Trophoblast cell (in vitro differentiated cells and primary cell): ENCODE measurements at regions not wholly inside any gene's neighbourhood (a gene's known extent, or its start where the extent isn't known, plus 50 kb on each side); places are given as distances from the start of the nearest gene placed in this dataset.
"Not testable (repeated sequence)": the region's sequence is repeated elsewhere in the genome, so short reads cannot be mapped to it uniquely, and the experiment has no call there.

Source experiments
- DNase-seq, 2 donors: peaks; one replicate each; pipeline ENCODE4 v3.0.0-alpha.2; 2016
- H2AFZ ChIP-seq: 2 replicates; pipeline ENCODE4 v1.6.1; 2013; ENCODE audit warnings: low read length, moderate library complexity, mild to moderate bottlenecking; ENCODE audit not compliant: insufficient read depth, poor library complexity
- H2AK5ac ChIP-seq: 2 replicates; pipeline ENCODE4 v1.6.1; 2013; ENCODE audit warnings: mild to moderate bottlenecking, low read length
- H2BK120ac ChIP-seq: 2 replicates; pipeline ENCODE4 v1.6.1; 2013; ENCODE audit warnings: low read length, mild to moderate bottlenecking, moderate library complexity; ENCODE audit not compliant: insufficient read depth, poor library complexity
- H2BK12ac ChIP-seq: 2 replicates; pipeline ENCODE4 v1.6.1; 2013; ENCODE audit warnings: mild to moderate bottlenecking, low read length, moderate library complexity
- H2BK5ac ChIP-seq: 2 replicates; pipeline ENCODE4 v1.6.1; 2013; ENCODE audit warnings: low read length, low read depth, moderate library complexity, mild to moderate bottlenecking; ENCODE audit not compliant: poor library complexity
- H3K14ac ChIP-seq: 2 replicates; pipeline ENCODE4 v1.6.1; 2013; ENCODE audit warnings: mild to moderate bottlenecking, low read length
- H3K18ac ChIP-seq: 2 replicates; pipeline ENCODE4 v1.6.1; 2013; ENCODE audit warnings: mild to moderate bottlenecking, low read length
- H3K23ac ChIP-seq: 2 replicates; pipeline ENCODE4 v1.6.1; 2013; ENCODE audit warnings: low read length
- H3K27ac ChIP-seq: 2 replicates; pipeline ENCODE4 v1.5.1; 2013; ENCODE audit warnings: low read depth, mild to moderate bottlenecking, inconsistent platforms, low read length, moderate library complexity
- H3K27me3 ChIP-seq: 2 replicates; pipeline ENCODE4 v1.6.1; 2013; ENCODE audit warnings: inconsistent platforms, mild to moderate bottlenecking, low read length, moderate library complexity; ENCODE audit not compliant: insufficient read depth
- H3K36me3 ChIP-seq, 2 experiments: 1 replicate in 1 of 2; 2 replicates in 1 of 2; pipeline ENCODE4 v1.6.1; 2013; ENCODE audit warnings: low read length in 2 of 2, mild to moderate bottlenecking in 2 of 2, moderate library complexity in 1 of 2; ENCODE audit not compliant: insufficient read depth in 2 of 2, control insufficient read depth in 1 of 2
- H3K4ac ChIP-seq: 2 replicates; pipeline ENCODE4 v1.6.1; 2013; ENCODE audit warnings: low read depth, mild to moderate bottlenecking, low read length, moderate library complexity
- H3K4me1 ChIP-seq, 2 experiments: 1 replicate in 1 of 2; 2 replicates in 1 of 2; pipeline ENCODE4 v1.6.1; 2013; ENCODE audit warnings: low read length in 2 of 2, mild to moderate bottlenecking in 2 of 2, moderate library complexity in 1 of 2; ENCODE audit not compliant: insufficient read depth in 2 of 2, control insufficient read depth in 1 of 2
- H3K4me2 ChIP-seq: 2 replicates; pipeline ENCODE4 v1.6.1; 2013; ENCODE audit warnings: inconsistent platforms, mild to moderate bottlenecking, low read length, moderate library complexity
- H3K4me3 ChIP-seq: 2 replicates; pipeline ENCODE4 v1.5.1; 2013; ENCODE audit warnings: mild to moderate bottlenecking, low read depth, low read length, inconsistent platforms
- H3K79me1 ChIP-seq: one replicate; pipeline ENCODE4 v1.6.1; 2013; ENCODE audit warnings: low read length
- H3K79me2 ChIP-seq: 2 replicates; pipeline ENCODE4 v1.6.1; 2013; ENCODE audit warnings: low read length, mild to moderate bottlenecking; ENCODE audit not compliant: control insufficient read depth, insufficient read depth, poor library complexity
- H3K9ac ChIP-seq: 2 replicates; pipeline ENCODE4 v1.6.1; 2013; ENCODE audit warnings: mild to moderate bottlenecking, low read length
- H3K9me3 ChIP-seq: 2 replicates; pipeline ENCODE4 v1.6.1; 2013; ENCODE audit warnings: low read depth, mild to moderate bottlenecking, control low read depth, inconsistent platforms, low read length; ENCODE audit not compliant: insufficient read depth
- H4K12ac ChIP-seq: 2 replicates; pipeline ENCODE4 v1.6.1; 2013; ENCODE audit warnings: low read depth, mild to moderate bottlenecking, low read length, moderate library complexity
- H4K8ac ChIP-seq: 2 replicates; pipeline ENCODE4 v1.6.1; 2013; ENCODE audit warnings: low read depth, mild to moderate bottlenecking, low read length, moderate library complexity
- H4K91ac ChIP-seq: one replicate; pipeline ENCODE4 v1.6.1; 2013; ENCODE audit warnings: low read depth, mild to moderate bottlenecking, low read length, moderate library complexity
- WGBS: extraction: QIAGEN DNeasy Blood & Tissue Kit; methylation state at CpG from one replicate; pipeline ENCODE4 v1.1.7; 2013; ENCODE audit warnings: missing lambda C conversion rate; ENCODE audit not compliant: insufficient read length, insufficient coverage; ENCODE audit errors: extremely low coverage; 5-methylcytosine and 5-hydroxymethylcytosine counted together

DNA sequence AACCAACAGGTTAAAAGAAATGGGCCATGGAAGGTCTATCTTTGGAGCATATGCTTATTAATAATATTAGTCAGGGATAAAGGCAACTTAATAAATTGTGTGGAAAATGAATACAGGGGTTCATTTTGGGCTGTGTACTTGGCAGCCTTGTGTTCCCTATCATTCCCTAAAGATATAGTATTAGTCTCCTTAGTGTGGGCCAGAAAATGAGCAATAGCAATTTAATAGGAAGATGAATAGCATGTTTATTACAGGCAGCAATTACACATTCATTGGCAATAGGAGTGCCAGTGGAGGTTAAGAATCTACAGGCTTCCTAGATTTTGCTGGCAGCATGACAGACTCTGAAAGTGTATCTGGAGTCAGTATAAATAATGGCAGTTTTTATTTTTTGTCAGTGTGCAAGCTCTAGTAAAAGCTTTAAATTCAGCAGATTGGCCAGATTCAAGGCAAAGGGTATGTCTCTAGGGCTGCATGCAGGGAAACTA is 98.7 kb upstream of the MTLN start:
- H3K4me2 ChIP-seq, H3K18ac ChIP-seq, H3K4ac ChIP-seq, H3K4me1 ChIP-seq, H3K79me2 ChIP-seq, H4K91ac ChIP-seq, H4K8ac ChIP-seq, H3K27me3 ChIP-seq, H3K79me1 ChIP-seq, H3K9ac ChIP-seq, H4K12ac ChIP-seq, H2BK12ac ChIP-seq, H2AK5ac ChIP-seq, H2BK120ac ChIP-seq, H3K23ac ChIP-seq, H3K14ac ChIP-seq, H2BK5ac ChIP-seq, H2AFZ ChIP-seq, H3K36me3 ChIP-seq, DNase-seq, H3K9me3 ChIP-seq, H3K27ac ChIP-seq, H3K4me3 ChIP-seq: not testable (repeated sequence)

DNA sequence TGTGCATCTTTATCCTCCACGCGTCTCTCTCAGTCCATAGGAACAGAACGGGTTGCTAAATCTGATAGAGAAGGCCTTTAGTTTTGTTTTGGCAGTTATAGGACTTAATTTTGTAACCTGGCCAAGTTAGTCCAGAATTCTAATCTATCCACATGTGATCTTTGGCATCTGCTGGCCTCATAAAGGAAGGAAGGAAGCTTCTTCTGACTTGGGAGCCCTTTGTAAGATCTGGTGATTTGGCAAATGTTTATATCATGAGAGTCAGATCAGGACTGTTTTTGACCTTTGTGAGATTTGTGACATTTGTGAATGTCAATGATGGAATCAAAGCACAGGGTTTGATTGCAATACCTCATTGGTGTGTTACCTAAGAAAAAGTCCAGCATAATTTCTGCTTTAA is 96.4 kb upstream of the MTLN start:
- H3K4ac ChIP-seq, H2BK12ac ChIP-seq, H3K27ac ChIP-seq, H3K79me2 ChIP-seq, H3K14ac ChIP-seq, H2AK5ac ChIP-seq, H3K4me1 ChIP-seq, H3K9ac ChIP-seq, DNase-seq, H4K12ac ChIP-seq, H3K4me2 ChIP-seq, H3K4me3 ChIP-seq, H2BK120ac ChIP-seq, H2AFZ ChIP-seq, H3K79me1 ChIP-seq, H4K91ac ChIP-seq, H3K27me3 ChIP-seq, H2BK5ac ChIP-seq, H3K9me3 ChIP-seq, H3K36me3 ChIP-seq, H3K18ac ChIP-seq, H3K23ac ChIP-seq, H4K8ac ChIP-seq: not testable (repeated sequence)
- no CpG with 5 or more reads among the region's 3 CpGs for WGBS

GRCh38 chr2:110292807-110293206 is 80.5 kb upstream of the MTLN start:
- H3K27me3 ChIP-seq, H3K9ac ChIP-seq, H3K4ac ChIP-seq, H4K8ac ChIP-seq, H3K36me3 ChIP-seq, H4K91ac ChIP-seq, H2BK5ac ChIP-seq, H2AK5ac ChIP-seq, H3K27ac ChIP-seq, H2BK120ac ChIP-seq, H3K4me3 ChIP-seq, H3K79me1 ChIP-seq, H3K18ac ChIP-seq, H4K12ac ChIP-seq, H3K79me2 ChIP-seq, H2BK12ac ChIP-seq, H3K23ac ChIP-seq, DNase-seq, H3K4me2 ChIP-seq, H3K9me3 ChIP-seq, H3K4me1 ChIP-seq, H3K14ac ChIP-seq, H2AFZ ChIP-seq: not testable (repeated sequence)
- WGBS = no CpG with 5 or more reads among the region's 4 CpGs

DNA sequence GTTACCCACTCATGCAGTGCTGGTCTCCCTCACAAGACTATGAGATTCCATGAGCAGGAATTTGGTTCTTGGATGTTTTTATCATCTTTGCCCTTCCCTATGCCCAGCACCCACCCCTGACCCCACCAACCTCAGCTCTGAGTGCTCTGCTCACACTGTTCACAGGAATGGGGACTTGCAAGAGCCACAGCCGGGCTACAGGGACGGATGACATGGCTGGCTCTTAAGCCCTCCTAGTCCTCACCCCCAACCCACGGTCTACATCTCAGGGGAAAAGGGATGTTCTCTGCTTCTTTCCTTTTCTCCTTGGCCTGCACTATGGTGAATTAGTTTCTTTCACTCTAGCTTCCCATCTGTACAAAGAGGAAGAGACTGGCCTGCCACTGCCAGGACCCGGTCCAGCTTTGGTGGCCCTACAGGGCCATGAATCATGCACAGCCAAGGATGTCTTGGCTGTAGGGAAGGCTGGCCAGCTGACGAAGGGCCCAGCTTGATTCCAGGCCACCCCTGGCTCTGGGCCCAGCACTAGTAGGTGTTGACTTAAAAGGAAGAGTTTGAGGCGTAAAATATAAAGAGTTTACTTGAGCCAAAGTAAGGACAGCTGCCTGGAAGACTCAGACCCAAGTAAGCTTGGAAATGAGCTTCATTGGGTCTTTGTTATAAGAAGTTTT is 79.7 kb upstream of the MTLN start:
- H2BK5ac ChIP-seq, H4K91ac ChIP-seq, H3K79me2 ChIP-seq, H4K12ac ChIP-seq, H3K27ac ChIP-seq, H3K36me3 ChIP-seq, H2BK120ac ChIP-seq, H3K9me3 ChIP-seq, H3K27me3 ChIP-seq, H3K18ac ChIP-seq, H3K23ac ChIP-seq, H3K14ac ChIP-seq, H2AK5ac ChIP-seq, H3K4me3 ChIP-seq, H4K8ac ChIP-seq, H2BK12ac ChIP-seq, H2AFZ ChIP-seq, DNase-seq, H3K4me2 ChIP-seq, H3K4me1 ChIP-seq, H3K79me1 ChIP-seq, H3K4ac ChIP-seq, H3K9ac ChIP-seq: not testable (repeated sequence)
- WGBS = no CpG with 5 or more reads among the region's 6 CpGs
